Bronchial epithelial cell (primary cell): ENCODE measurements at regions not wholly inside any gene's neighbourhood (a gene's known extent, or its start where the extent isn't known, plus 50 kb on each side); places are given as distances from the start of the nearest gene placed in this dataset.

Experiments used
- DNase-seq: peaks from one replicate; pipeline ENCODE4 v3.0.0-alpha.2; 2010; ENCODE audit warnings: low read depth
- FAIRE-seq: peaks from 2 replicates; lab custom pipeline; 2011; peaks lifted over from hg19 to GRCh38; lab: Jason Lieb, UNC
- H3K27me3 ChIP-seq: 2 replicates; pipeline ENCODE4 v1.5.1; 2011; ENCODE audit warnings: low read length; ENCODE audit not compliant: control insufficient read depth, insufficient read depth
- H3K36me3 ChIP-seq: 2 replicates; pipeline ENCODE4 v1.5.1; 2011; ENCODE audit warnings: low read length; ENCODE audit not compliant: control insufficient read depth, insufficient read depth
- H3K4me3 ChIP-seq: 2 replicates; pipeline ENCODE4 v1.5.1; 2011; ENCODE audit warnings: mild to moderate bottlenecking, low read depth, low read length, control low read depth
- CTCF ChIP-seq: IDR thresholded peaks from 2 replicates; pipeline ENCODE4 v1.5.1; 2011; ENCODE audit warnings: mild to moderate bottlenecking, moderate library complexity, low read length, control low read depth, inconsistent platforms; ENCODE audit not compliant: insufficient read depth, severe bottlenecking

DNA sequence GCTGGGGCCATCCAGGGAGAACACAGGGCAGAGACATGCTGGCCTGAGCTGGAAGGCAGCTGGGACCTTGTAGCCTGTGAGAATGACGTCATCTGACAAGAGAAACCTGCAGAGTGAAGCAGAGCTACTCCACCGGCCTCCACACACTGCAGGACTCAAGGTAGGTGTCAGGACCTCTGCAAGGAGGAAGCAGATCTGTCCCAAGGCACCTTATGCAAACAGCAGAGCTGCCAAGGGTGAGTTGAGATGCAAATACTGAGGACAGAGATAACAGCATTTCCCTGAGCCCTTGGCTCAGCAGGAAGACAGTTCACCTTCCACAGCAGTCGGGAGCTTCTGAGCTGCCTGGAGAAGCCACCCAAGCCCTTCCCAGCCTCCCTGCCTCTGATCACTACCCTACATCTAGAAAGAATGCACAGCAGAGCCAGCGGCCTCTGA lies 51.9 kb upstream of the IGSF9B start:
- no peak overlapping the region for H3K4me3 ChIP-seq
- TF ChIP-seq CTCF, result no peak
- FAIRE-seq (no peak), DNase-seq (peak; percentile 7)
- H3K27me3 ChIP-seq, result no peaks in the 10 kb centered on the region
- H3K36me3 ChIP-seq, result no peaks in the 10 kb centered on the region

- H3K4me3 ChIP-seq, result no peak overlapping the region
Measured at GRCh38 chr11:134013518-134013917, 55.4 kb upstream of the JAM3 start.

GRCh38 chr11:134014511-134014910 lies 54.4 kb upstream of the JAM3 start:
- no peaks in the 10 kb centered on the region for H3K36me3 ChIP-seq
- peak; percentile 4 for DNase-seq
- H3K27me3 ChIP-seq, result no peaks in the 10 kb centered on the region
- FAIRE-seq, result no peak
- H3K4me3 ChIP-seq, result no peak overlapping the region
- no peak for TF ChIP-seq CTCF

More at GRCh38 chr11:134013518-134013917, 55.4 kb upstream of the JAM3 start:
- Histone ChIP-seq H3K36me3 (no peaks in the 10 kb centered on the region), H3K27me3 (no peaks in the 10 kb centered on the region)
- FAIRE-seq (no peak), DNase-seq (no peak)
- no peak for TF ChIP-seq CTCF

DNA sequence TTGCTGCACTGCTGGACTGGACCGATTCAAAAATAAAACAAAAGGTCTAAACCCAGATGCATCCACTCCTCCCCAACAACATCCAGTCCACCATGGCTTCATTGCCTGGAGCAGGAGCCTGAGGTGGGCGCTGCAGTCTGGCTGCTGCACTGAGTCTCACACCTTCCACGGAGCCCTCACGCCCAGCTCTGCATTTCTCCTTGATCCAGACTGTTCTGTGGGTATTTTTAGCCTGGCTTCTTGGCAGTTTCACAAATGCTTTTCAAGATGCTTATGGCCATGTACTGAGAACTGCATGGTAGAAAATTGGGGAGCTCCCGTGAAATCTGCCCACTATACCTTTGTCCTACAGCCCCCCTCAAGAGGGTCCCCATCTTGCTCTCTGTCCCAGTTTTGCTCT lies 53.3 kb upstream of the JAM3 start:
- no peak for TF ChIP-seq CTCF
- no peak overlapping the region for H3K4me3 ChIP-seq
- DNase-seq, result no peak
- FAIRE-seq, result no peak
- H3K36me3 ChIP-seq, result no peaks in the 10 kb centered on the region
- no peaks in the 10 kb centered on the region for H3K27me3 ChIP-seq

- no peak for FAIRE-seq
- no peaks in the 10 kb centered on the region for H3K27me3 ChIP-seq
- H3K4me3 ChIP-seq, result no peak overlapping the region
- no peak for TF ChIP-seq CTCF
- no peak for DNase-seq
- H3K36me3 ChIP-seq, result no peaks in the 10 kb centered on the region
Measured at GRCh38 chr11:134017511-134018430, 51.1 kb upstream of the JAM3 start.
